ENCODE measurements at regions not wholly inside any gene's neighbourhood (a gene's known extent, or its start where the extent isn't known, plus 50 kb on each side); places are given as distances from the start of the nearest gene placed in this dataset.

GRCh38 chr2:21999522-21999921 is 875.8 kb downstream of the TDRD15 start:
- TF ChIP-seq POLR2AphosphoS5 (IDR thresholded peaks at IDR 0.05; ENCODE audit: borderline replicate concordance, low read depth, low read length) (no peak), EZH2 (IDR thresholded peaks at IDR 0.05) (no peak)

All from SK-N-MC (cell line).